HL-60 (cell line): ENCODE measurements at regions not wholly inside any gene's neighbourhood (a gene's known extent, or its start where the extent isn't known, plus 50 kb on each side); places are given as distances from the start of the nearest gene placed in this dataset.

ENCODE experiments used
- DNase-seq, 2 experiments: peaks; one replicate each; pipeline ENCODE4 v3.0.0-alpha.2; 2010 to 2020; ENCODE audit warnings: low read depth in 1 of 2, low spot score in 1 of 2
- H3K27ac ChIP-seq: fragments of 250-450 bp; sonication (Bioruptor Pico); replicated peaks from 2 replicates; pipeline ENCODE4 v1.5.1; 2020; ENCODE audit warnings: mild to moderate bottlenecking, moderate library complexity
- H3K27me3 ChIP-seq: fragments of 250-450 bp; sonication (Bioruptor Pico); 2 replicates; pipeline ENCODE4 v1.5.1; 2021; ENCODE audit warnings: mild to moderate bottlenecking, moderate library complexity; ENCODE audit not compliant: insufficient read depth, poor library complexity, severe bottlenecking
- H3K4me3 ChIP-seq: replicated peaks from 2 replicates; pipeline ENCODE4 v1.5.1; 2011; ENCODE audit warnings: mild to moderate bottlenecking, control low read depth, low read length; ENCODE audit not compliant: insufficient read depth
- GABPA ChIP-seq: IDR thresholded peaks from 2 replicates; pipeline ENCODE4 v1.6.1; 2012; ENCODE audit warnings: low read depth
- POLR2AphosphoS5 ChIP-seq: IDR thresholded peaks from 2 replicates; pipeline ENCODE4 v1.6.1; 2012; ENCODE audit warnings: low read depth
- REST ChIP-seq: IDR thresholded peaks from 2 replicates; pipeline ENCODE4 v1.6.1; 2012; ENCODE audit warnings: low read depth; ENCODE audit not compliant: insufficient replicate concordance
- SPI1 ChIP-seq: IDR thresholded peaks from 2 replicates; pipeline ENCODE4 v1.6.1; 2012; ENCODE audit warnings: low read depth, mild to moderate bottlenecking, borderline replicate concordance
- TF ChIP-seq, protein P1 (sequence below): IDR thresholded peaks from one replicate; pipeline ENCODE4 v1.5.1; 2011; ENCODE audit warnings: low read length, control low read depth, inconsistent platforms; ENCODE audit not compliant: insufficient read depth

DNA sequence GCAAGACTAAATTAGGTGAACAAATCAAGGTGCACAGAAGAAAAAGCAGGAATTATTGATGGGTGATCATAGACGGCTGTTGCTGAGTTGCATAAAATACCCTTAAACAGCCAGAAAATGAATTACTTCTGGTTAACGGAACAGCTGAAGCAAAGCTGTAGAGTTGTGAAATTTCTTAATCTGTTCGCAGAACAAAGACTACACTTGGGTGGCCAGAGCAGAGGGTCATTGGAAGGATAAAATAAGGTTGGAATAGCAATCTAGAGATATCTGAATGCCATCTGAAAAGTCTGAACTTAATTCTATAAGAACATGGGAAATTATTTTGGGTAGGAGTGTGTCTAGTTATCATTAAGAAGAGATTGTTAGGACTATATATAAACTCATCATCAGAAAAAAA lies 339.1 kb upstream of the RSPO3 start:
- TF ChIP-seq REST = no peak
- no peak for TF ChIP-seq SPI1
- Histone ChIP-seq H3K27me3 (no peaks in the 10 kb centered on the region), H3K4me3 (no peak overlapping the region), H3K27ac (no peak overlapping the region)
- no peak for DNase-seq

DNA sequence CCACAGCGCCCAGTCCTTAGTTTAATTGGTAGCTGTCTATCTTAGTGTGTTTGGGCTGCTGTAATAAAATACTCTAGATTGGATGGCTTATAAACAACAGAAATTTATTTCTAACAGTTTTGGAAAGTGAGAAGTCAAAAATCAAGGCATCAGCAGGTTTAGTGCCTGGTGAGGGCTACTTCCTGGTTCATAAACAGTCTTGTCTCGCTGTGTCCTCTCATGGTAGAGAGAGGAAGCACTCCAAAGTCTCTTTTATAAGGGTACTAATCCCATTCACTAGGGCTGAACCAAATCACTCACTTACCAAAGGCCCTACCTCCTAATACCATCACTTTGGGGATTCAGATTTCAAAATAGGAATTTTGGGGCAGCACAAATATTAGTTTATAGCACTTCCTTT lies 336.9 kb upstream of the RSPO3 start:
- no peak for TF ChIP-seq GABPA
- TF ChIP-seq REST = no peak
- Histone ChIP-seq H3K27ac (no peak overlapping the region), H3K4me3 (no peak overlapping the region), H3K27me3 (no peaks in the 10 kb centered on the region)
- DNase-seq = no peak

- TF ChIP-seq POLR2AphosphoS5 (no peak), REST (no peak), GABPA (no peak), SPI1 (no peak)
- TF ChIP-seq, protein P1, sequence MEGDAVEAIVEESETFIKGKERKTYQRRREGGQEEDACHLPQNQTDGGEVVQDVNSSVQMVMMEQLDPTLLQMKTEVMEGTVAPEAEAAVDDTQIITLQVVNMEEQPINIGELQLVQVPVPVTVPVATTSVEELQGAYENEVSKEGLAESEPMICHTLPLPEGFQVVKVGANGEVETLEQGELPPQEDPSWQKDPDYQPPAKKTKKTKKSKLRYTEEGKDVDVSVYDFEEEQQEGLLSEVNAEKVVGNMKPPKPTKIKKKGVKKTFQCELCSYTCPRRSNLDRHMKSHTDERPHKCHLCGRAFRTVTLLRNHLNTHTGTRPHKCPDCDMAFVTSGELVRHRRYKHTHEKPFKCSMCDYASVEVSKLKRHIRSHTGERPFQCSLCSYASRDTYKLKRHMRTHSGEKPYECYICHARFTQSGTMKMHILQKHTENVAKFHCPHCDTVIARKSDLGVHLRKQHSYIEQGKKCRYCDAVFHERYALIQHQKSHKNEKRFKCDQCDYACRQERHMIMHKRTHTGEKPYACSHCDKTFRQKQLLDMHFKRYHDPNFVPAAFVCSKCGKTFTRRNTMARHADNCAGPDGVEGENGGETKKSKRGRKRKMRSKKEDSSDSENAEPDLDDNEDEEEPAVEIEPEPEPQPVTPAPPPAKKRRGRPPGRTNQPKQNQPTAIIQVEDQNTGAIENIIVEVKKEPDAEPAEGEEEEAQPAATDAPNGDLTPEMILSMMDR = no peak
- no peak for DNase-seq
Measured at GRCh38 chr6:126784161-126784790, 334.2 kb upstream of the RSPO3 start.

DNA sequence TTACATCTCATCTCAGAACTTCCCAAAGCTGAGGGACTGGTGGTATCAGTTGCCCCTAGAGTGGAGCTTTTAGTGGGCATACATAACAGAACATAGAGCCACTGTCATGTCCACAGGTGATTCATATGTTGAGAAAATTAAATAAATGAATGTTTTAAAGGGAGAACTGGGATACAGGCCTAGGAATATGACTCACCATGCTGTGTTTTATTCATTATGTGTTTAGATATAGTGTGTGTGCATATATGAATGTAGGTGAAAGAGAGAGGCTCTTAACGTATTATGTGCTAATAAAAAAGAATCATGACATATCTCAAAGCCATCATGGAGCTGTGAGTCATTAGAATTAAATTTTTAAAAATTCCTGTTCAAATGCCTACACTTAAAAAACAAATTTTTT lies 332.2 kb upstream of the RSPO3 start:
- no peak for TF ChIP-seq REST
- no peak for TF ChIP-seq POLR2AphosphoS5
- TF ChIP-seq, protein P1 = no peak
- TF ChIP-seq GABPA = no peak
- no peak for TF ChIP-seq SPI1
- no peak overlapping the region for H3K27ac ChIP-seq
- DNase-seq = no peak
- no peak overlapping the region for H3K4me3 ChIP-seq
- H3K27me3 ChIP-seq = no peaks in the 10 kb centered on the region

More at GRCh38 chr6:126784161-126784790, 334.2 kb upstream of the RSPO3 start:
- Histone ChIP-seq H3K27me3 (no peaks in the 10 kb centered on the region), H3K27ac (no peak overlapping the region), H3K4me3 (no peak overlapping the region)
